Trophoblast cell (in vitro differentiated cells and primary cell): ENCODE measurements at regions not wholly inside any gene's neighbourhood (a gene's known extent, or its start where the extent isn't known, plus 50 kb on each side); places are given as distances from the start of the nearest gene placed in this dataset.
A peak's percentile ranks its signal among the peaks of the same experiment; 100 is the strongest.

Experiments
- DNase-seq, 2 donors: peaks; one replicate each; pipeline ENCODE4 v3.0.0-alpha.2; 2016
- H2AFZ ChIP-seq: 2 replicates; pipeline ENCODE4 v1.6.1; 2013; ENCODE audit warnings: low read length, moderate library complexity, mild to moderate bottlenecking; ENCODE audit not compliant: insufficient read depth, poor library complexity
- H2AK5ac ChIP-seq: 2 replicates; pipeline ENCODE4 v1.6.1; 2013; ENCODE audit warnings: mild to moderate bottlenecking, low read length
- H2BK120ac ChIP-seq: 2 replicates; pipeline ENCODE4 v1.6.1; 2013; ENCODE audit warnings: low read length, mild to moderate bottlenecking, moderate library complexity; ENCODE audit not compliant: insufficient read depth, poor library complexity
- H2BK12ac ChIP-seq: 2 replicates; pipeline ENCODE4 v1.6.1; 2013; ENCODE audit warnings: mild to moderate bottlenecking, low read length, moderate library complexity
- H2BK5ac ChIP-seq: 2 replicates; pipeline ENCODE4 v1.6.1; 2013; ENCODE audit warnings: low read length, low read depth, moderate library complexity, mild to moderate bottlenecking; ENCODE audit not compliant: poor library complexity
- H3K14ac ChIP-seq: 2 replicates; pipeline ENCODE4 v1.6.1; 2013; ENCODE audit warnings: mild to moderate bottlenecking, low read length
- H3K18ac ChIP-seq: 2 replicates; pipeline ENCODE4 v1.6.1; 2013; ENCODE audit warnings: mild to moderate bottlenecking, low read length
- H3K23ac ChIP-seq: 2 replicates; pipeline ENCODE4 v1.6.1; 2013; ENCODE audit warnings: low read length
- H3K27ac ChIP-seq: 2 replicates; pipeline ENCODE4 v1.5.1; 2013; ENCODE audit warnings: low read depth, mild to moderate bottlenecking, inconsistent platforms, low read length, moderate library complexity
- H3K27me3 ChIP-seq: 2 replicates; pipeline ENCODE4 v1.6.1; 2013; ENCODE audit warnings: inconsistent platforms, mild to moderate bottlenecking, low read length, moderate library complexity; ENCODE audit not compliant: insufficient read depth
- H3K36me3 ChIP-seq, 2 experiments: 1 replicate in 1 of 2; 2 replicates in 1 of 2; pipeline ENCODE4 v1.6.1; 2013; ENCODE audit warnings: low read length in 2 of 2, mild to moderate bottlenecking in 2 of 2, moderate library complexity in 1 of 2; ENCODE audit not compliant: insufficient read depth in 2 of 2, control insufficient read depth in 1 of 2
- H3K4ac ChIP-seq: 2 replicates; pipeline ENCODE4 v1.6.1; 2013; ENCODE audit warnings: low read depth, mild to moderate bottlenecking, low read length, moderate library complexity
- H3K4me1 ChIP-seq, 2 experiments: 1 replicate in 1 of 2; 2 replicates in 1 of 2; pipeline ENCODE4 v1.6.1; 2013; ENCODE audit warnings: low read length in 2 of 2, mild to moderate bottlenecking in 2 of 2, moderate library complexity in 1 of 2; ENCODE audit not compliant: insufficient read depth in 2 of 2, control insufficient read depth in 1 of 2
- H3K4me2 ChIP-seq: 2 replicates; pipeline ENCODE4 v1.6.1; 2013; ENCODE audit warnings: inconsistent platforms, mild to moderate bottlenecking, low read length, moderate library complexity
- H3K4me3 ChIP-seq: 2 replicates; pipeline ENCODE4 v1.5.1; 2013; ENCODE audit warnings: mild to moderate bottlenecking, low read depth, low read length, inconsistent platforms
- H3K79me1 ChIP-seq: one replicate; pipeline ENCODE4 v1.6.1; 2013; ENCODE audit warnings: low read length
- H3K79me2 ChIP-seq: 2 replicates; pipeline ENCODE4 v1.6.1; 2013; ENCODE audit warnings: low read length, mild to moderate bottlenecking; ENCODE audit not compliant: control insufficient read depth, insufficient read depth, poor library complexity
- H3K9ac ChIP-seq: 2 replicates; pipeline ENCODE4 v1.6.1; 2013; ENCODE audit warnings: mild to moderate bottlenecking, low read length
- H3K9me3 ChIP-seq: 2 replicates; pipeline ENCODE4 v1.6.1; 2013; ENCODE audit warnings: low read depth, mild to moderate bottlenecking, control low read depth, inconsistent platforms, low read length; ENCODE audit not compliant: insufficient read depth
- H4K12ac ChIP-seq: 2 replicates; pipeline ENCODE4 v1.6.1; 2013; ENCODE audit warnings: low read depth, mild to moderate bottlenecking, low read length, moderate library complexity
- H4K8ac ChIP-seq: 2 replicates; pipeline ENCODE4 v1.6.1; 2013; ENCODE audit warnings: low read depth, mild to moderate bottlenecking, low read length, moderate library complexity
- H4K91ac ChIP-seq: one replicate; pipeline ENCODE4 v1.6.1; 2013; ENCODE audit warnings: low read depth, mild to moderate bottlenecking, low read length, moderate library complexity
- WGBS: extraction: QIAGEN DNeasy Blood & Tissue Kit; methylation state at CpG from one replicate; pipeline ENCODE4 v1.1.7; 2013; ENCODE audit warnings: missing lambda C conversion rate; ENCODE audit not compliant: insufficient read length, insufficient coverage; ENCODE audit errors: extremely low coverage; 5-methylcytosine and 5-hydroxymethylcytosine counted together

DNA sequence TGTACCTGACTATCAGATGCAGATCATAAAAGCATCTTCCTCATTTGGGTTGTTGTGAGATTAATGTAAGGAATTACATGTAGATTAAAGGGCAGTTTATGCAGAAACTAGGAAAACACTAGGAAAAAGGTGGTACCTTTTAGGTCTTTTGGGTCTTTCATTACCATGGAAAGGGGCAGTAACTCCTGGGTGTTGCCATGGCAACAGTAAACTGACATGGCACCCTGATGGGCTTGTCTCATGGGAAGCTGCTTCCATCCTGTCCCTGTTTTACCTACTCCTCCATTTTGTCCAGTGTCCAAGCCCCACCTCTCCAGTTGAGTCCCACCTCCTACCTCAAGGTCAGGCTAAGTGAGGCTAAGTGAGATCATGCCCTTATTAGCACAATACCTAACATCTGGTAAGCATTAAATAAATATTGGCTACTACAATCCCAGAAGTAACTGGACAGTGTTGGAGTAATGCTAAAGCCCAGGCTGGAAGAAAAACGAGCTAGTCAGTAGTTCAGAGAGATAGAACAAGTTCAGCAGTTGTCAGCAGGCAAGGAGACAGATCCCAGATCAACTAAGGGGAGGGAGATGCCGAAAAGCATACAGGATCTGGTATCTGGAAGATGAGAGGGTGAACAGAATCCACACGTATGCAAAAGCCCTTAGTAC, 240.0 kb upstream of the AUTS2 start:
- no peak overlapping the region for H3K4me2 ChIP-seq
- DNase-seq: no peak
- H3K36me3 ChIP-seq: no peaks in the 10 kb centered on the region
- no peak overlapping the region for H3K4ac ChIP-seq
- no peaks in the 10 kb centered on the region for H3K27me3 ChIP-seq
- no peak overlapping the region for H3K27ac ChIP-seq
- H3K9ac ChIP-seq: no peak overlapping the region
- no peak overlapping the region for H2AK5ac ChIP-seq
- no peak overlapping the region for H4K12ac ChIP-seq
- H4K8ac ChIP-seq: no peak overlapping the region
- no peak overlapping the region for H3K18ac ChIP-seq
- H3K79me1 ChIP-seq: no peaks in the 10 kb centered on the region
- H3K14ac ChIP-seq: no peak overlapping the region
- no peak overlapping the region for H2BK12ac ChIP-seq
- no peak overlapping the region for H2BK120ac ChIP-seq
- H2AFZ ChIP-seq: no peak overlapping the region
- H2BK5ac ChIP-seq: no peak overlapping the region
- H3K9me3 ChIP-seq: no peaks in the 10 kb centered on the region
- no peaks in the 10 kb centered on the region for H3K79me2 ChIP-seq
- no peak overlapping the region for H3K4me3 ChIP-seq
- no peak overlapping the region for H3K23ac ChIP-seq
- peaks cover 0 to 5% of the 10 kb centered on the region in 2 experiments for H3K4me1 ChIP-seq
- WGBS: no CpG with 5 or more reads among the region's 3 CpGs
- no peak overlapping the region for H4K91ac ChIP-seq

DNA sequence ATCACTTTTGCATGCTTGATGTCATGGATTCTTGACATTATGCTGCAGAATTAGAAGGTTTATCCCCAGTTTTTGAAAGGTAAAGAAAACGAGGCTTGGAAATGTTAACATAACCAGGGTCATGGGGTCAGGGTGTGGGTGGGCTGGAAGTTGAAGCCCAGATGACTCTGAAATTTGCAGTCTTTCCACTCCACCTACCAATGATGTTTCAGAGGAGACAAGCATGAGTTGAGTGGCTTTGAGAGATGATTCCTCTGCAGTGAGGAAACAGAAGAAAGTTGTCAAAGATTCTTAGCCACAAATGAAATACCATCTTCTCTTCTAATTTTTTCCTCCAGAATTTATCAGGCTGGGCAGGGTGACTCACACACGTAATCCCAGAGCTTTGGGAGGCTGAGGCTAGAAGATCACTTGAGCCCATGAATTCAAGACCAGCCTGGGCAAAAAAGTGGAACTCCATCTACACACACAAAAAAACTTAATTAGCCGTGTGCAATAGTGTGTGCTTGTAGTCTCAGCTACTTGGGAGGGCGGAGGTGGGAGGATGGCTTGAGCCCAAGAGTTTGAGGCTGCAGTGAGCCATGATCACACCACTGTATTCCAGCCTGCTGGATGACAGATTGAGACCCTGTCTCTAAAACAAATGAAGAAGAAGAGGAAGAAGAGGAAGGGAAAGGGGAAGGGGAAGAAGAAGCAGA, 239.1 kb upstream of the AUTS2 start:
- Histone ChIP-seq H3K4me2 (no peak overlapping the region), H2BK12ac (no peak overlapping the region), H3K4ac (no peak overlapping the region), H3K79me1 (no peaks in the 10 kb centered on the region), H4K91ac (no peak overlapping the region), H3K14ac (no peak overlapping the region), H2BK5ac (no peak overlapping the region), H3K9ac (no peak overlapping the region), H3K27me3 (no peaks in the 10 kb centered on the region), H3K18ac (no peak overlapping the region), H3K9me3 (no peaks in the 10 kb centered on the region), H4K8ac (no peak overlapping the region), H2AK5ac (no peak overlapping the region), H3K36me3 (no peaks in the 10 kb centered on the region), H3K4me3 (no peak overlapping the region), H3K23ac (no peak overlapping the region), H3K79me2 (no peaks in the 10 kb centered on the region), H3K4me1 (peaks cover 0 to 5% of the 10 kb centered on the region in 2 experiments), H3K27ac (no peak overlapping the region), H4K12ac (no peak overlapping the region), H2AFZ (no peak overlapping the region), H2BK120ac (no peak overlapping the region)
- WGBS: no CpG with 5 or more reads among the region's 4 CpGs
- DNase-seq: no peak

DNA sequence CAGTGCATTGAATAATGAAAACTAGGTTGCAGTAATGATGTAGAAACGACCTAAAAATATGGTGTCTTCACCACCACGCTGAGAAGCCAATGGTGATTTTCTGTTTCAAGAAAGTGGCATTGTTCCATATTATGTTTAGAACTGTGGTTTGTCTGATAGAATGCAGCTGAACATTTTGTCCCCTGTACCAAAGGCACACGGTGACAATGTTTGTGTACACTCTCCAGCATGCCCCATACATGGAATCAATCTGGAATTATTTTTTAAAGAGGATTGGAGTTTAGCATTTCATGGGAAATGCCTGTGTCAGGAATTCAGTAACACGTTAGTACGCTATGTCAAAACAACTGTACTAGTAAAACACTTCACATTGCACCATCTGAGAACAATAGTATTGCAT, 237.4 kb upstream of the AUTS2 start:
- H3K4ac ChIP-seq: no peak overlapping the region
- no peak overlapping the region for H2AFZ ChIP-seq
- no peak overlapping the region for H2AK5ac ChIP-seq
- H2BK5ac ChIP-seq: no peak overlapping the region
- H3K9me3 ChIP-seq: no peaks in the 10 kb centered on the region
- no peaks in the 10 kb centered on the region for H3K27me3 ChIP-seq
- no peak overlapping the region for H4K91ac ChIP-seq
- no peak overlapping the region for H3K18ac ChIP-seq
- H3K9ac ChIP-seq: no peak overlapping the region
- no peak overlapping the region for H2BK12ac ChIP-seq
- no peak overlapping the region for H4K12ac ChIP-seq
- no peak for DNase-seq
- no peaks in the 10 kb centered on the region for H3K36me3 ChIP-seq
- no CpG with 5 or more reads among the region's 5 CpGs for WGBS
- H3K27ac ChIP-seq: no peak overlapping the region
- peaks cover 0 to 5% of the 10 kb centered on the region in 2 experiments for H3K4me1 ChIP-seq
- H3K79me1 ChIP-seq: no peaks in the 10 kb centered on the region
- no peak overlapping the region for H3K23ac ChIP-seq
- no peaks in the 10 kb centered on the region for H3K79me2 ChIP-seq
- no peak overlapping the region for H4K8ac ChIP-seq
- no peak overlapping the region for H2BK120ac ChIP-seq
- H3K4me2 ChIP-seq: no peak overlapping the region
- no peak overlapping the region for H3K14ac ChIP-seq
- H3K4me3 ChIP-seq: no peak overlapping the region

GRCh38 chr7:69363136-69363535, 235.1 kb upstream of the AUTS2 start:
- no peak overlapping the region for H4K8ac ChIP-seq

More at GRCh38 chr7:69363136-69363535, 235.1 kb upstream of the AUTS2 start:
- H3K9me3 ChIP-seq: no peaks in the 10 kb centered on the region
- no peak overlapping the region for H2BK12ac ChIP-seq
- no peak overlapping the region for H3K18ac ChIP-seq
- H2AK5ac ChIP-seq: no peak overlapping the region
- H3K27me3 ChIP-seq: no peaks in the 10 kb centered on the region
- no peak overlapping the region for H4K12ac ChIP-seq
- no peak overlapping the region for H3K27ac ChIP-seq
- no peak overlapping the region for H2BK120ac ChIP-seq
- peak; percentile 54 to 77 for DNase-seq
- H3K79me2 ChIP-seq: no peaks in the 10 kb centered on the region
- no peak overlapping the region for H3K4me2 ChIP-seq
- no peak overlapping the region for H2BK5ac ChIP-seq
- H2AFZ ChIP-seq: no peak overlapping the region
- H3K4me3 ChIP-seq: no peak overlapping the region
- no peak overlapping the region for H3K4ac ChIP-seq
- H3K14ac ChIP-seq: no peak overlapping the region
- WGBS: no CpG with 5 or more reads among the region's 9 CpGs
- no peak overlapping the region for H3K9ac ChIP-seq
- H4K91ac ChIP-seq: no peak overlapping the region
- H3K36me3 ChIP-seq: no peaks in the 10 kb centered on the region
- no peak overlapping the region for H3K23ac ChIP-seq
- H3K79me1 ChIP-seq: no peaks in the 10 kb centered on the region
- H3K4me1 ChIP-seq: peaks cover 4 to 8% of the 10 kb centered on the region in 2 experiments
